GM12878 (cell line): ENCODE measurements at regions not wholly inside any gene's neighbourhood (a gene's known extent, or its start where the extent isn't known, plus 50 kb on each side); places are given as distances from the start of the nearest gene placed in this dataset.

Source experiments
- ATAC-seq: fragments of 200-7000 bp; cut with Tn5 transposase; 3 replicates; pipeline ENCODE4 v1.9.1; 2020; ENCODE audit warnings: mild to moderate bottlenecking, moderate library complexity
- BruUV-seq: library from RNA; stranded (reverse); fragments of 400-500 nt; replicated peaks from 2 replicates; lab custom pipeline; 2021; lab: Mats Ljungman, UMichigan
- CTCF ChIA-PET: fragments of 300-600 bp; sonication (Branson Sonifier 250); formaldehyde crosslinking; extraction: SDS; loops from one replicate; lab custom pipeline; 2021; ENCODE audit warnings: inconsistent platforms; lab: Yijun Ruan, JAX
- POLR2A ChIA-PET: fragments of 350-600 bp; formaldehyde crosslinking; extraction: SDS; loops from one replicate; lab custom pipeline; 2021; ENCODE audit warnings: inconsistent platforms; lab: Charles Lee
- RAD21 ChIA-PET: fragments of 300-600 bp; sonication (Branson Sonifier 250); formaldehyde crosslinking; loops from one replicate; lab custom pipeline; 2023; ENCODE audit warnings: antibody characterized with exemption; ENCODE audit not compliant: unreplicated experiment; lab: Charles Lee
- SMC1A ChIA-PET: fragments of 300-600 bp; sonication (Branson Sonifier 250); formaldehyde crosslinking; loops from one replicate; lab custom pipeline; 2023; ENCODE audit not compliant: unreplicated experiment, uncharacterized antibody; lab: Charles Lee
- DNase-seq: peaks from one replicate; pipeline ENCODE4 v3.0.0-alpha.2; 2011; ENCODE audit warnings: low read depth, low spot score
- FAIRE-seq: peaks from 3 replicates; lab custom pipeline; 2011; peaks lifted over from hg19 to GRCh38; lab: Jason Lieb, UNC
- H2AFZ ChIP-seq: 2 replicates; pipeline ENCODE4 v1.6.0; 2011; ENCODE audit warnings: low read depth, low read length, control low read depth; ENCODE audit not compliant: control insufficient read depth
- H3K27ac ChIP-seq: 2 replicates; pipeline ENCODE4 v1.5.1; 2011; ENCODE audit warnings: control low read depth; ENCODE audit not compliant: control insufficient read depth, insufficient read depth
- H3K27me3 ChIP-seq, 2 experiments: replicated peaks in 1 of 2; 2 replicates each; pipeline versions ENCODE4 v1.6.0 to v1.6.1; 2011; ENCODE audit warnings: low read length in 1 of 2; ENCODE audit not compliant: control insufficient read depth in 2 of 2, insufficient read depth in 2 of 2
- H3K36me3 ChIP-seq, 2 experiments: 2 replicates each; pipeline ENCODE4 v1.5.1; 2011; ENCODE audit warnings: low read length in 1 of 2; ENCODE audit not compliant: control insufficient read depth in 2 of 2, insufficient read depth in 2 of 2
- H3K4me1 ChIP-seq: 2 replicates; pipeline ENCODE4 v1.6.1; 2011; ENCODE audit warnings: mild to moderate bottlenecking, low read length, moderate library complexity, mixed read lengths; ENCODE audit not compliant: control insufficient read depth, insufficient read depth
- H3K4me2 ChIP-seq: 2 replicates; pipeline ENCODE4 v1.6.0; 2011; ENCODE audit warnings: control low read depth; ENCODE audit not compliant: control insufficient read depth, insufficient read depth
- H3K4me3 ChIP-seq: fragments of 200-600 bp; sonication (generic); 2 replicates; pipeline ENCODE4 v1.5.1; 2016
- H3K79me2 ChIP-seq: 2 replicates; pipeline ENCODE4 v1.6.0; 2011; ENCODE audit warnings: low read length; ENCODE audit not compliant: control insufficient read depth, insufficient read depth
- H3K9ac ChIP-seq: 2 replicates; pipeline ENCODE4 v1.8.0; 2011; ENCODE audit warnings: low read length, control low read depth, mixed read lengths; ENCODE audit not compliant: control insufficient read depth, insufficient read depth
- H3K9me3 ChIP-seq: replicated peaks from 3 replicates; pipeline ENCODE4 v1.5.1; 2011; ENCODE audit warnings: mild to moderate bottlenecking, low read length; ENCODE audit not compliant: control insufficient read depth, insufficient read depth
- H4K20me1 ChIP-seq: 2 replicates; pipeline ENCODE4 v1.6.0; 2011; ENCODE audit not compliant: control insufficient read depth, insufficient read depth
- HDAC6 ChIP-seq: fragments of 200-600 bp; sonication (generic); IDR thresholded peaks from one replicate; pipeline ENCODE4 v1.8.0; 2017; ENCODE audit warnings: antibody characterized with exemption; ENCODE audit not compliant: unreplicated experiment
- NR2C1 ChIP-seq: fragments of 450-650 bp; IDR thresholded peaks from 2 replicates; pipeline ENCODE4 v1.6.1; 2017; ENCODE audit warnings: antibody characterized with exemption, mild to moderate bottlenecking, moderate library complexity
- POLR2AphosphoS5 ChIP-seq: IDR thresholded peaks from 2 replicates; pipeline ENCODE4 v1.6.1; 2011; ENCODE audit warnings: mild to moderate bottlenecking, low read length, inconsistent platforms
- SIX5 ChIP-seq: IDR thresholded peaks from 2 replicates; pipeline ENCODE4 v1.6.1; 2011; ENCODE audit warnings: mild to moderate bottlenecking, low read depth, low read length, moderate library complexity; ENCODE audit not compliant: severe bottlenecking
- SUPT20H ChIP-seq: IDR thresholded peaks from 2 replicates; pipeline ENCODE4 v1.6.1; 2011; ENCODE audit warnings: low read depth, mild to moderate bottlenecking, low read length, moderate library complexity, borderline replicate concordance; ENCODE audit not compliant: control insufficient read depth
- WGBS: methylation state at CpG from one replicate; pipeline ENCODE4 v1.1.6; 2016; ENCODE audit warnings: low lambda C conversion rate; ENCODE audit not compliant: insufficient replicate concordance, insufficient coverage; ENCODE audit errors: missing lambda C conversion rate; 5-methylcytosine and 5-hydroxymethylcytosine counted together
- in situ Hi-C: fragments of 300-500 bp; cut with MboI; formaldehyde crosslinking; loops from 9 replicates; pipeline ENCODE4 v1.14.3; 2018; ENCODE audit warnings: mixed read lengths
- intact Hi-C: fragments of 100-400 bp; cut with micrococcal nuclease; formaldehyde crosslinking; loops from one replicate; pipeline ENCODE4 v1.14.2; 2022; ENCODE audit not compliant: unreplicated experiment
- TF ChIP-seq, protein P1 (sequence below): fragments of 450-650 bp; IDR thresholded peaks from 2 replicates; pipeline ENCODE4 v1.6.1; 2017; ENCODE audit warnings: antibody characterized with exemption, mild to moderate bottlenecking, moderate library complexity
- TF ChIP-seq, protein P2 (sequence below): fragments of 450-650 bp; formaldehyde crosslinking; IDR thresholded peaks from 2 replicates; pipeline ENCODE4 v1.5.0; 2022; ENCODE audit warnings: mild to moderate bottlenecking, missing genetic modification characterization

DNA sequence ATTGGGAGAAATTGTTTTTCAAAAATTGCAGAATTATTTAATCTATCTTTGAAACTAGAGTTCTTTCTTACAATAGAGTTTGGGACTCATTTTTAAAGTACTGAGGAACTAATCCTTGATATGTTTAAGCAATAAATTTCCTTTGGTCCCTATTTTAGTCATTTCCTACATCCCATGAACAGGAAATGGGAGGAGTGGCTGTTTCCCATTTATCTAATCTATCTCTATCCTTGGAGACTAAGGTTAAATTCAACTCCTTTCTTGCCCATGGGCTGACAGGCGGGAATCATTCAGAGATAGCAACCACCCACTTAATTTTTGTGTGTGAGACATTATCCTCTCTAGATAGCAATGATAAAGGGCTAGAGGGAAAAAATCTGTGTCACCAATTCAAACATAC lies 131.6 kb upstream of the EMCN start (continued):
- TF ChIP-seq POLR2AphosphoS5 (no peak), SIX5 (no peak), NR2C1 (no peak), SUPT20H (no peak)
- TF ChIP-seq, protein P1, sequence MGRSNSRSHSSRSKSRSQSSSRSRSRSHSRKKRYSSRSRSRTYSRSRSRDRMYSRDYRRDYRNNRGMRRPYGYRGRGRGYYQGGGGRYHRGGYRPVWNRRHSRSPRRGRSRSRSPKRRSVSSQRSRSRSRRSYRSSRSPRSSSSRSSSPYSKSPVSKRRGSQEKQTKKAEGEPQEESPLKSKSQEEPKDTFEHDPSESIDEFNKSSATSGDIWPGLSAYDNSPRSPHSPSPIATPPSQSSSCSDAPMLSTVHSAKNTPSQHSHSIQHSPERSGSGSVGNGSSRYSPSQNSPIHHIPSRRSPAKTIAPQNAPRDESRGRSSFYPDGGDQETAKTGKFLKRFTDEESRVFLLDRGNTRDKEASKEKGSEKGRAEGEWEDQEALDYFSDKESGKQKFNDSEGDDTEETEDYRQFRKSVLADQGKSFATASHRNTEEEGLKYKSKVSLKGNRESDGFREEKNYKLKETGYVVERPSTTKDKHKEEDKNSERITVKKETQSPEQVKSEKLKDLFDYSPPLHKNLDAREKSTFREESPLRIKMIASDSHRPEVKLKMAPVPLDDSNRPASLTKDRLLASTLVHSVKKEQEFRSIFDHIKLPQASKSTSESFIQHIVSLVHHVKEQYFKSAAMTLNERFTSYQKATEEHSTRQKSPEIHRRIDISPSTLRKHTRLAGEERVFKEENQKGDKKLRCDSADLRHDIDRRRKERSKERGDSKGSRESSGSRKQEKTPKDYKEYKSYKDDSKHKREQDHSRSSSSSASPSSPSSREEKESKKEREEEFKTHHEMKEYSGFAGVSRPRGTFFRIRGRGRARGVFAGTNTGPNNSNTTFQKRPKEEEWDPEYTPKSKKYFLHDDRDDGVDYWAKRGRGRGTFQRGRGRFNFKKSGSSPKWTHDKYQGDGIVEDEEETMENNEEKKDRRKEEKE, result no peak
- TF ChIP-seq, protein P2, sequence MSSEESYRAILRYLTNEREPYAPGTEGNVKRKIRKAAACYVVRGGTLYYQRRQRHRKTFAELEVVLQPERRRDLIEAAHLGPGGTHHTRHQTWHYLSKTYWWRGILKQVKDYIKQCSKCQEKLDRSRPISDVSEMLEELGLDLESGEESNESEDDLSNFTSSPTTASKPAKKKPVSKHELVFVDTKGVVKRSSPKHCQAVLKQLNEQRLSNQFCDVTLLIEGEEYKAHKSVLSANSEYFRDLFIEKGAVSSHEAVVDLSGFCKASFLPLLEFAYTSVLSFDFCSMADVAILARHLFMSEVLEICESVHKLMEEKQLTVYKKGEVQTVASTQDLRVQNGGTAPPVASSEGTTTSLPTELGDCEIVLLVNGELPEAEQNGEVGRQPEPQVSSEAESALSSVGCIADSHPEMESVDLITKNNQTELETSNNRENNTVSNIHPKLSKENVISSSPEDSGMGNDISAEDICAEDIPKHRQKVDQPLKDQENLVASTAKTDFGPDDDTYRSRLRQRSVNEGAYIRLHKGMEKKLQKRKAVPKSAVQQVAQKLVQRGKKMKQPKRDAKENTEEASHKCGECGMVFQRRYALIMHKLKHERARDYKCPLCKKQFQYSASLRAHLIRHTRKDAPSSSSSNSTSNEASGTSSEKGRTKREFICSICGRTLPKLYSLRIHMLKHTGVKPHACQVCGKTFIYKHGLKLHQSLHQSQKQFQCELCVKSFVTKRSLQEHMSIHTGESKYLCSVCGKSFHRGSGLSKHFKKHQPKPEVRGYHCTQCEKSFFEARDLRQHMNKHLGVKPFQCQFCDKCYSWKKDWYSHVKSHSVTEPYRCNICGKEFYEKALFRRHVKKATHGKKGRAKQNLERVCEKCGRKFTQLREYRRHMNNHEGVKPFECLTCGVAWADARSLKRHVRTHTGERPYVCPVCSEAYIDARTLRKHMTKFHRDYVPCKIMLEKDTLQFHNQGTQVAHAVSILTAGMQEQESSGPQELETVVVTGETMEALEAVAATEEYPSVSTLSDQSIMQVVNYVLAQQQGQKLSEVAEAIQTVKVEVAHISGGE (CRISPR knock-in tag), result no peak

DNA sequence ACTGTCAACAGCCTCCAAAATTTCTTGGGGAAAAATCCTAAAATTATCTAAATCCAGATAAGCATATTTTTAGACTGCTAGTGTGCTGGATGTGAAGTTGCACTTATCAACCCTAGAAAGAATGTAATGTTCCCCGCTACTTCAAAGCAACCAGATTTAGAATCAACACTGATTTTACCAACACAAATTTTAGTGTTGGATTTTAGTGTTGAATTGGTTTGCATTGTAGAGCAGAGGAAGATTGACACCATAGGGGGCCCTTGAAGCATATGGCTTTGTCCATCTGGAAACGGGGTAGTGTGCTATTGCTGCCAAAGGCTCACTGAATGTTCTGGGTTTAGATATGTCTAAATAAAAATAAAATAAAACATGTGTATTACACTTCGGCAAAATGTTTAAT lies 126.3 kb upstream of the EMCN start:
- TF ChIP-seq HDAC6, result no peak
- Histone ChIP-seq H3K4me3 (no peak overlapping the region), H3K36me3 (no peaks in the 10 kb centered on the region), H3K4me2 (no peak overlapping the region), H3K27ac (no peak overlapping the region), H2AFZ (no peak overlapping the region), H3K4me1 (no peaks in the 10 kb centered on the region), H3K9me3 (no peaks in the 10 kb centered on the region), H4K20me1 (no peaks in the 10 kb centered on the region), H3K79me2 (no peaks in the 10 kb centered on the region), H3K27me3 (no peaks in the 10 kb centered on the region), H3K9ac (no peak overlapping the region)
- DNase-seq (no peak), ATAC-seq (no peak), FAIRE-seq (no peak)
- BruUV-seq, result no TSS peak
- WGBS, result 45% methylated on average over 3 of the region's 3 CpGs
- POLR2A ChIA-PET, result no interaction called here
- SMC1A ChIA-PET, result no interaction called here
- in situ Hi-C loops (no loop called here), intact Hi-C loops (no loop called here)
- CTCF ChIA-PET, result no interaction called here
- RAD21 ChIA-PET, result no interaction called here
